HG03571 (cell line): ENCODE measurements at regions not wholly inside any gene's neighbourhood (a gene's known extent, or its start where the extent isn't known, plus 50 kb on each side); places are given as distances from the start of the nearest gene placed in this dataset.

ENCODE experiments used
- ATAC-seq: cut with Tn5 transposase; IDR thresholded peaks from one replicate; pipeline ENCODE4 v1.9.1; 2021; ENCODE audit not compliant: unreplicated experiment

GRCh38 chr9:106684940-106685695, 177.8 kb upstream of the ZNF462 start:
- ATAC-seq: no peak

GRCh38 chr9:106689089-106689488, 173.9 kb upstream of the ZNF462 start:
- ATAC-seq: no peak

- ATAC-seq: no peak
Observed at GRCh38 chr9:106691627-106692026, 171.3 kb upstream of the ZNF462 start.

GRCh38 chr9:106693558-106693957, 169.4 kb upstream of the ZNF462 start:
- ATAC-seq: no peak

GRCh38 chr9:106696804-106697203, 166.2 kb upstream of the ZNF462 start:
- ATAC-seq: no peak

- ATAC-seq: no peak
Observed at GRCh38 chr9:106697390-106697749, 165.6 kb upstream of the ZNF462 start.

GRCh38 chr9:106697750-106698502, 165.0 kb upstream of the ZNF462 start:
- ATAC-seq: no peak

- no peak for ATAC-seq
Observed at GRCh38 chr9:106700676-106701075, 162.3 kb upstream of the ZNF462 start.

GRCh38 chr9:106701611-106702010, 161.4 kb upstream of the ZNF462 start:
- ATAC-seq: no peak

- ATAC-seq: no peak
Observed at GRCh38 chr9:106704056-106704615, 158.8 kb upstream of the ZNF462 start.

GRCh38 chr9:106707291-106707690, 155.7 kb upstream of the ZNF462 start:
- no peak for ATAC-seq

GRCh38 chr9:106707738-106708474, 155.1 kb upstream of the ZNF462 start:
- ATAC-seq: no peak

GRCh38 chr9:106708475-106709146, 154.4 kb upstream of the ZNF462 start:
- no peak for ATAC-seq

GRCh38 chr9:106712279-106712678, 150.7 kb upstream of the ZNF462 start:
- no peak for ATAC-seq

- no peak for ATAC-seq
Observed at GRCh38 chr9:106713206-106713605, 149.8 kb upstream of the ZNF462 start.

GRCh38 chr9:106716820-106717219, 146.1 kb upstream of the ZNF462 start:
- ATAC-seq: no peak

GRCh38 chr9:106717686-106718085, 145.3 kb upstream of the ZNF462 start:
- ATAC-seq: no peak

- no peak for ATAC-seq
Observed at GRCh38 chr9:106718936-106719335, 144.0 kb upstream of the ZNF462 start.

- ATAC-seq: no peak
Observed at GRCh38 chr9:106722051-106722753, 140.8 kb upstream of the ZNF462 start.

- no peak for ATAC-seq
Observed at GRCh38 chr9:106723926-106724325, 139.0 kb upstream of the ZNF462 start.
